ENCODE measurements at regions not wholly inside any gene's neighbourhood (a gene's known extent, or its start where the extent isn't known, plus 50 kb on each side); places are given as distances from the start of the nearest gene placed in this dataset.
"Not testable (repeated sequence)": the region's sequence is repeated elsewhere in the genome, so short reads cannot be mapped to it uniquely, and the experiment has no call there.

DNA sequence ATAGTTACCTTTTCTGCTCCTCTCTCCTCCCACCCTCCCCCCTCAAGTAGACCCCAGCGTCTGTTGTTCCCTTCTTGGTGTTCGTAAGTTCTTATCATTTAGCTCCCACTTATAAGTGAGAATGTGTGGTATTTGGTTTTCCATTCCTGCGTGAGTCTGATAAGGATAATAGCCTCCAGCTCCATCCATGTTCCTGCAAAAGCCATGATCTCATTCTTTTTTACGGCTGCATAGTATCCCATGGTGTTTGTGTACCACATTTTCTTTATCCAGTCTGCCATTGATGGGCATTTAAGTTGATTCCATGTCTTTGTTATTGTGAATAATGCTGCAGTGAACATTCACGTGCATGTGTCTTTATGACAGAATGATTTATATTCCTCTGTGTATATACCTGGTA lies 65.3 kb upstream of the FAM20A start:
- TF ChIP-seq POLR2A (IDR thresholded peaks at IDR 0.05; ENCODE audit: low read length); GATA1 (IDR thresholded peaks at IDR 0.05; ENCODE audit: low read depth, low read length): not testable (repeated sequence)

All from erythroblast (primary cell).